GM21723 (cell line): ENCODE measurements at regions not wholly inside any gene's neighbourhood (a gene's known extent, or its start where the extent isn't known, plus 50 kb on each side); places are given as distances from the start of the nearest gene placed in this dataset.
"Not testable (repeated sequence)": the region's sequence is repeated elsewhere in the genome, so short reads cannot be mapped to it uniquely, and the experiment has no call there.

ENCODE experiments used
- ATAC-seq: cut with Tn5 transposase; IDR thresholded peaks from one replicate; pipeline ENCODE4 v1.9.1; 2021; ENCODE audit warnings: mild to moderate bottlenecking, moderate library complexity; ENCODE audit not compliant: unreplicated experiment

- not testable (repeated sequence) for ATAC-seq
Observed at GRCh38 chr2:131856202-131856601, 305.6 kb downstream of the ANKRD30BL start.

GRCh38 chr2:131858197-131858596 lies 303.6 kb downstream of the ANKRD30BL start:
- not testable (repeated sequence) for ATAC-seq
